Osteocyte (in vitro differentiated cells): ENCODE measurements at regions not wholly inside any gene's neighbourhood (a gene's known extent, or its start where the extent isn't known, plus 50 kb on each side); places are given as distances from the start of the nearest gene placed in this dataset.

Source experiments
- DNase-seq: peaks from one replicate; pipeline ENCODE4 v3.0.0; 2021; ENCODE audit warnings: mixed read lengths; ENCODE audit not compliant: unreplicated experiment; ENCODE audit errors: extremely low spot score
- H3K27ac Mint-ChIP-seq: one replicate; pipeline ENCODE4 v1.8.0; 2021; ENCODE audit warnings: mild to moderate bottlenecking, mixed read lengths; ENCODE audit not compliant: unreplicated experiment
- H3K27me3 Mint-ChIP-seq: one replicate; pipeline ENCODE4 v1.8.0; 2021; ENCODE audit warnings: mixed read lengths; ENCODE audit not compliant: unreplicated experiment
- H3K36me3 Mint-ChIP-seq: one replicate; pipeline ENCODE4 v1.8.0; 2021; ENCODE audit warnings: mixed read lengths; ENCODE audit not compliant: unreplicated experiment
- H3K4me1 Mint-ChIP-seq: one replicate; pipeline ENCODE4 v1.8.0; 2021; ENCODE audit warnings: mixed read lengths; ENCODE audit not compliant: unreplicated experiment
- H3K4me3 Mint-ChIP-seq: one replicate; pipeline ENCODE4 v1.8.0; 2021; ENCODE audit warnings: mild to moderate bottlenecking, moderate library complexity, mixed read lengths; ENCODE audit not compliant: unreplicated experiment
- H3K9me3 Mint-ChIP-seq: one replicate; pipeline ENCODE4 v1.8.0; 2021; ENCODE audit warnings: mixed read lengths; ENCODE audit not compliant: unreplicated experiment
- TF ChIP-seq, protein P1 (sequence below): fragments of 200-600 bp; sonication (generic); IDR thresholded peaks from 2 replicates; pipeline ENCODE4 v1.5.0; 2021; ENCODE audit warnings: antibody characterized with exemption, mild to moderate bottlenecking, moderate library complexity

DNA sequence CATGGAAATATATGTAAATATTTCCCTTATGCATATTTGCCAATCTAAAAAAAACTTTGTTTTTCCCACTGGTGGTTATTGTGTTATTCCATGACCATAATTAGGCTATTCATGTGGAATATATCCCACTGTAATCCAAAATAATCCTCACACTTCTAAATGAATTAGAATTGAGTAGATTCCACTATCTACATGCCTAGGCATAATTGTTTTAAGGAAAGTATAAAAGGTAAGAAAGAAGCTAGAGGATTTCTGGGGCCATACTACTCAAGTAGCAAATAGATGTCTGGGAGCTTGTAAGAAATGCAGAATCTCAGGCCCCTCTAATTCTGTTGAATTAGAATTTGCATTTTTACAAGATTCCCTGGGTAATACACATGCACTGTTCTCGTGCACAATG lies 83.5 kb upstream of the RRP15 start:
- Mint-ChIP-seq H3K36me3 (no peaks in the 10 kb centered on the region), H3K4me1 (no peaks in the 10 kb centered on the region), H3K9me3 (no peaks in the 10 kb centered on the region), H3K4me3 (no peak overlapping the region), H3K27ac (no peak overlapping the region), H3K27me3 (peaks cover 37% of the 10 kb centered on the region)
- DNase-seq, result no peak
- TF ChIP-seq, protein P1, sequence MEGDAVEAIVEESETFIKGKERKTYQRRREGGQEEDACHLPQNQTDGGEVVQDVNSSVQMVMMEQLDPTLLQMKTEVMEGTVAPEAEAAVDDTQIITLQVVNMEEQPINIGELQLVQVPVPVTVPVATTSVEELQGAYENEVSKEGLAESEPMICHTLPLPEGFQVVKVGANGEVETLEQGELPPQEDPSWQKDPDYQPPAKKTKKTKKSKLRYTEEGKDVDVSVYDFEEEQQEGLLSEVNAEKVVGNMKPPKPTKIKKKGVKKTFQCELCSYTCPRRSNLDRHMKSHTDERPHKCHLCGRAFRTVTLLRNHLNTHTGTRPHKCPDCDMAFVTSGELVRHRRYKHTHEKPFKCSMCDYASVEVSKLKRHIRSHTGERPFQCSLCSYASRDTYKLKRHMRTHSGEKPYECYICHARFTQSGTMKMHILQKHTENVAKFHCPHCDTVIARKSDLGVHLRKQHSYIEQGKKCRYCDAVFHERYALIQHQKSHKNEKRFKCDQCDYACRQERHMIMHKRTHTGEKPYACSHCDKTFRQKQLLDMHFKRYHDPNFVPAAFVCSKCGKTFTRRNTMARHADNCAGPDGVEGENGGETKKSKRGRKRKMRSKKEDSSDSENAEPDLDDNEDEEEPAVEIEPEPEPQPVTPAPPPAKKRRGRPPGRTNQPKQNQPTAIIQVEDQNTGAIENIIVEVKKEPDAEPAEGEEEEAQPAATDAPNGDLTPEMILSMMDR, result no peak

DNA sequence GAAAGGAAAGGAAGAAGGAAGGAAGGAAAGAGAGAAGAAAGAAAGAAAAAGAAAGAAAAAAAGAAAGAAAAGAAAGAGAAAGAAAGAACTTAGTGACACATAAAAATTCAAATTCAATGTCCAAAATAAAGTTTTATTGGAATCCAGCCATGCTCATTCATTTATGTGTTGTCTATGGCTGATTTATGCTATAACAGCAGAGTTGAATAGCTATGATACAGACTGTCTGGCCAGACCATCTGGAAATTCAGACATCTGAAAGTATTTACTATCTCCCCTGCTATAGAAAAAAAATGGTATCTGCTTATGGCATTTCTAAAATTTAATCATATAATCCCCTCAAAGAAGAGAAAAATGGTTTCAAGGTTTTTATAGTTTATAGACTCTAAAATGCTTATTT lies 79.4 kb upstream of the RRP15 start:
- no peak overlapping the region for H3K4me3 Mint-ChIP-seq
- TF ChIP-seq, protein P1, result no peak
- DNase-seq, result no peak
- peaks cover 9% of the 10 kb centered on the region for H3K4me1 Mint-ChIP-seq
- H3K36me3 Mint-ChIP-seq, result no peaks in the 10 kb centered on the region
- peaks cover 25% of the 10 kb centered on the region for H3K27me3 Mint-ChIP-seq
- H3K9me3 Mint-ChIP-seq, result no peaks in the 10 kb centered on the region
- no peak overlapping the region for H3K27ac Mint-ChIP-seq

DNA sequence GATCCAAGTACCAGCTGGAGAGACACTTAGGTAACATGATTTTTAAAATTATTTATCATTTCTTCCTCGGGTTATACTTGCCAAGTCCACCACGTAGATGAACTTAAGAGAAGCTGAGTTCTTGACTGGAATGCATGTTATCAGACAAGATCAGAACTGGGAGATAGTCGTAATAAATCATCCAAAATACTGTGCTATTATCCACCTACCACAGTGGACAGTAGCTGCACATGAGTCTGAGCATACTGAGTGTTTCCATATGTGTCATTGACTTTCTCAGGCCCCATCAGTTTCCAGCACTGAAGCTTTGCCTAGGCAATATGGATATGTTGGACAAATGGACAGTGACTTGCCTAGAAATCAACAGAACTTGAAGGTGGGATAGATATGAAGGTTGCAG lies 77.9 kb upstream of the RRP15 start:
- Mint-ChIP-seq H3K4me1 (peaks cover 16% of the 10 kb centered on the region), H3K36me3 (no peaks in the 10 kb centered on the region), H3K27ac (no peak overlapping the region), H3K4me3 (no peak overlapping the region), H3K9me3 (no peaks in the 10 kb centered on the region), H3K27me3 (peaks cover 16% of the 10 kb centered on the region)
- no peak for DNase-seq
- TF ChIP-seq, protein P1, result no peak

DNA sequence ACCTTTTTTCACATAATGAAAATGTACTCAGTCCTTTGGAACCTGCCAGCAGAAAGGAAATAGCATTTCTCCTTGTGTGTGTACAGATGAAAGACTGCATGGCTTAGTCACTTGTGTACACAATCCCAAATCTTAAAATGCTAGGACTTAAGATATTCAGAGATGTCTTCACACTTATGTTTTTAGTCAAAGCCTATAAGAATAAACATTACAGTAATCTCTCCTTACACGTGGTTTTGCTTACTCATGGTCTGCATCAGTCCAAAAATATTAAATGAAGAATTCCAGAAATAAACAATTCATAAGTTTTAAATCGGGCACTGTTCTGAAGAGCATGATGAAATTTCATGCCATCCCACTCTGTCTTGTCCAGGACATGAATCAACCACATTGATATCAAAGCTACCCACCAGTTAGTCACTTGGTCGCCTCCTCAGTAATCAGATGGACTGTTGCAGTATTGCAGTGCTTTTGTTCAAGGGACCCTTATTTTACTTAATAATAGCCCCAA lies 75.7 kb upstream of the RRP15 start:
- Mint-ChIP-seq H3K9me3 (no peaks in the 10 kb centered on the region), H3K36me3 (no peaks in the 10 kb centered on the region), H3K4me3 (no peak overlapping the region), H3K4me1 (peaks cover 16% of the 10 kb centered on the region), H3K27ac (no peak overlapping the region), H3K27me3 (peaks cover 15% of the 10 kb centered on the region)
- no peak for DNase-seq
- TF ChIP-seq, protein P1, result no peak

DNA sequence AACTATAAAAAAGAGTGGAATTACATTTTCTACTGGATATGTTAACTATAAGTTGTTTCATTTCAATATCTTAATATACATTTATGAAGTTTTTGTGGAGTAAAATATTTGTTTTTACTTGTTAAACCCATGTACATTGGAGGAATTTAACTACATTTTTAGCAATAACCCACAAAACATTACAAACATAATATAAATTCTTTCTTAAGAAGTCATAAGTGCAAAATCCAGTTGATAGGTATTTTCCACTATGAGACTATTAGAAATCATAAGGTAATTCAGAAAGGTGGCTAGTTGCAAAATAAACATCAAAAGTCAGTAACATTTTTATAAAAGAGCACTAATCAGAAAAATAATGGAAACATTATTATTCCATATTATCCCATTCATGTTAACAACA lies 73.9 kb upstream of the RRP15 start:
- no peak overlapping the region for H3K4me3 Mint-ChIP-seq
- TF ChIP-seq, protein P1, result no peak
- H3K27ac Mint-ChIP-seq, result no peak overlapping the region
- H3K9me3 Mint-ChIP-seq, result no peaks in the 10 kb centered on the region
- DNase-seq, result no peak
- no peaks in the 10 kb centered on the region for H3K36me3 Mint-ChIP-seq
- peaks cover 25% of the 10 kb centered on the region for H3K27me3 Mint-ChIP-seq
- peaks cover 16% of the 10 kb centered on the region for H3K4me1 Mint-ChIP-seq
